ENCODE measurements at regions not wholly inside any gene's neighbourhood (a gene's known extent, or its start where the extent isn't known, plus 50 kb on each side); places are given as distances from the start of the nearest gene placed in this dataset.

DNA sequence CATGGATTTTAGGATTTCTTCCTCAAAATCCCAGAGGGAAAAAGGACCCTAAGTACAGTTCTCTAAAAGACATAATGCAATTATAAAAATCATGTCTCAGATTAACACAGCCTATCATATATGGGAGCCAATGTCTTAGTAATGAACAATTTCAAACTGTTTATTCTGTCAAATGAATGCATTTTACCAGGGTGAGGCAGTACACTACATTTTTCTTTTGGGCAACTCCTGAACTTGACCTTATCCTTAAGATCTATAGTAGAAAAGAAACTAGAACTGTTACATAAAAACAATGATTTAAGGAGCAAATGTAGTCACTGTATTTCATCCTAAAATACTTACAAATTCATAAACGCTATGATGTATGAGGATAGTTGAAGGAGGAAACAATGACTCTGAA lies 226.3 kb upstream of the B3GALT2 start:
- Histone ChIP-seq H3K79me2 (ENCODE audit: insufficient read depth, low read length) (no peaks in the 10 kb centered on the region), H3F3A (ENCODE audit: insufficient read depth, low read length) (no peaks in the 10 kb centered on the region), H3K4me2 (ENCODE audit: low read length) (no peak overlapping the region), H3K36me3 (ENCODE audit: insufficient read depth, low read length) (no peaks in the 10 kb centered on the region), H3K9me3 (ENCODE audit: low read length) (no peaks in the 10 kb centered on the region), H3K9ac (ENCODE audit: low read length) (no peak overlapping the region), H4K20me1 (ENCODE audit: insufficient read depth, low read length) (no peaks in the 10 kb centered on the region), H3K4me3 (ENCODE audit: low read depth, low read length, poor library complexity, severe bottlenecking) (no peak overlapping the region), H2AFZ (ENCODE audit: low read length) (no peak overlapping the region), H3K27ac (ENCODE audit: low read depth, low read length, poor library complexity, severe bottlenecking) (no peak overlapping the region), H3K9me2 (ENCODE audit: low read depth, low read length) (no peaks in the 10 kb centered on the region), H3K27me3 (ENCODE audit: insufficient read depth, low read length) (no peaks in the 10 kb centered on the region), H3K4me1 (ENCODE audit: insufficient read depth, low read length, severe bottlenecking) (peaks cover 33% of the 10 kb centered on the region)
- TF ChIP-seq EZH2 (IDR thresholded peaks at IDR 0.05; ENCODE audit: borderline replicate concordance, low read length): no peak
- TF ChIP-seq, protein P1, sequence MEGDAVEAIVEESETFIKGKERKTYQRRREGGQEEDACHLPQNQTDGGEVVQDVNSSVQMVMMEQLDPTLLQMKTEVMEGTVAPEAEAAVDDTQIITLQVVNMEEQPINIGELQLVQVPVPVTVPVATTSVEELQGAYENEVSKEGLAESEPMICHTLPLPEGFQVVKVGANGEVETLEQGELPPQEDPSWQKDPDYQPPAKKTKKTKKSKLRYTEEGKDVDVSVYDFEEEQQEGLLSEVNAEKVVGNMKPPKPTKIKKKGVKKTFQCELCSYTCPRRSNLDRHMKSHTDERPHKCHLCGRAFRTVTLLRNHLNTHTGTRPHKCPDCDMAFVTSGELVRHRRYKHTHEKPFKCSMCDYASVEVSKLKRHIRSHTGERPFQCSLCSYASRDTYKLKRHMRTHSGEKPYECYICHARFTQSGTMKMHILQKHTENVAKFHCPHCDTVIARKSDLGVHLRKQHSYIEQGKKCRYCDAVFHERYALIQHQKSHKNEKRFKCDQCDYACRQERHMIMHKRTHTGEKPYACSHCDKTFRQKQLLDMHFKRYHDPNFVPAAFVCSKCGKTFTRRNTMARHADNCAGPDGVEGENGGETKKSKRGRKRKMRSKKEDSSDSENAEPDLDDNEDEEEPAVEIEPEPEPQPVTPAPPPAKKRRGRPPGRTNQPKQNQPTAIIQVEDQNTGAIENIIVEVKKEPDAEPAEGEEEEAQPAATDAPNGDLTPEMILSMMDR (IDR thresholded peaks at IDR 0.05; ENCODE audit: low read length): no peak

DNA sequence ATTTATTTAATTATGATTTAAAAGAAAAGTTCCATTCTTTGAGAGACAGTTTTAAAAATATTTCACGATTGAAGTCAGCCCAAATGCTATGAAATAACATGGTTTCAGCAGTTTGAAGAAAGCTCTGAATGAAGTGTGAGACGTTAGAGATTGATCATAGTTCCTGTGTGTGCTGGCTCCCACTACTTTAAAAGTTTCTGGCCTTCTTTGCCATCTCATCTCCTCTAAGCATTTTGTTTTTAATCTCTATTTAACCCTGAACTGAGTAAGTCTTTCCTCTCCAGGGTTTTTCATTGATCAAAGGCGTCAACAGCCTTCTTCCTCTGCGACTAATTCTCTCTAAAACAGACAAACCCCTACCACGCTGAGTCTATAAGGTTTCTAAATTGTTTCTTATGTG lies 225.3 kb upstream of the B3GALT2 start:
- TF ChIP-seq, protein P1 (IDR thresholded peaks at IDR 0.05; ENCODE audit: low read length): no peak
- no peak for TF ChIP-seq EZH2 (IDR thresholded peaks at IDR 0.05; ENCODE audit: borderline replicate concordance, low read length)
- no peak overlapping the region for H3K4me2 ChIP-seq (ENCODE audit: low read length)
- H2AFZ ChIP-seq (ENCODE audit: low read length): 0 out of 2 replicates have a peak overlapping the region, but pooled peaks have one; percentile 1

GRCh38 chr1:193411215-193411614 lies 224.8 kb upstream of the B3GALT2 start:
- Histone ChIP-seq H3K79me2 (ENCODE audit: insufficient read depth, low read length) (no peaks in the 10 kb centered on the region), H2AFZ (ENCODE audit: low read length) (no peak overlapping the region), H3K27me3 (ENCODE audit: insufficient read depth, low read length) (no peaks in the 10 kb centered on the region), H3K4me2 (ENCODE audit: low read length) (no peak overlapping the region), H4K20me1 (ENCODE audit: insufficient read depth, low read length) (no peaks in the 10 kb centered on the region), H3K4me3 (ENCODE audit: low read depth, low read length, poor library complexity, severe bottlenecking) (no peak overlapping the region), H3K27ac (ENCODE audit: low read depth, low read length, poor library complexity, severe bottlenecking) (no peak overlapping the region), H3K36me3 (ENCODE audit: insufficient read depth, low read length) (no peaks in the 10 kb centered on the region), H3K9ac (ENCODE audit: low read length) (no peak overlapping the region), H3F3A (ENCODE audit: insufficient read depth, low read length) (no peaks in the 10 kb centered on the region), H3K9me2 (ENCODE audit: low read depth, low read length) (no peaks in the 10 kb centered on the region), H3K9me3 (ENCODE audit: low read length) (no peaks in the 10 kb centered on the region), H3K4me1 (ENCODE audit: insufficient read depth, low read length, severe bottlenecking) (peaks cover 18% of the 10 kb centered on the region)
- TF ChIP-seq, protein P1 (IDR thresholded peaks at IDR 0.05; ENCODE audit: low read length): no peak
- TF ChIP-seq EZH2 (IDR thresholded peaks at IDR 0.05; ENCODE audit: borderline replicate concordance, low read length): no peak

More for the DNA sequence above, 225.3 kb upstream of the B3GALT2 start:
- Histone ChIP-seq H3K9me3 (ENCODE audit: low read length) (no peaks in the 10 kb centered on the region), H3K79me2 (ENCODE audit: insufficient read depth, low read length) (no peaks in the 10 kb centered on the region), H4K20me1 (ENCODE audit: insufficient read depth, low read length) (no peaks in the 10 kb centered on the region), H3K4me3 (ENCODE audit: low read depth, low read length, poor library complexity, severe bottlenecking) (no peak overlapping the region), H3K27ac (ENCODE audit: low read depth, low read length, poor library complexity, severe bottlenecking) (no peak overlapping the region), H3K27me3 (ENCODE audit: insufficient read depth, low read length) (no peaks in the 10 kb centered on the region), H3K4me1 (ENCODE audit: insufficient read depth, low read length, severe bottlenecking) (peaks cover 23% of the 10 kb centered on the region), H3F3A (ENCODE audit: insufficient read depth, low read length) (no peaks in the 10 kb centered on the region), H3K36me3 (ENCODE audit: insufficient read depth, low read length) (no peaks in the 10 kb centered on the region), H3K9me2 (ENCODE audit: low read depth, low read length) (no peaks in the 10 kb centered on the region), H3K9ac (ENCODE audit: low read length) (no peak overlapping the region)
